Heart left ventricle (tissue), 13 donors: ENCODE measurements at regions not wholly inside any gene's neighbourhood (a gene's known extent, or its start where the extent isn't known, plus 50 kb on each side); places are given as distances from the start of the nearest gene placed in this dataset.

Source experiments
- CTCF ChIP-seq, 12 donors: fragments of 200-600 bp; sonication (generic) in 4 of 12; IDR thresholded peaks; one replicate each; pipeline versions ENCODE4 v1.5.0 to v1.8.0; 2018 to 2022; ENCODE audit warnings: antibody characterized with exemption in 12 of 12, mild to moderate bottlenecking in 5 of 12
- POLR2A ChIP-seq, 2 donors: fragments of 450-650 bp; IDR thresholded peaks; one replicate each; pipeline ENCODE4 v1.6.1; 2017; ENCODE audit warnings: antibody characterized with exemption in 2 of 2, mild to moderate bottlenecking in 2 of 2, moderate library complexity in 2 of 2
- donor health status: ischemic (EF 13 %, LVEDD 7.1; RV severe dilation, severe dysfunction).
- donor health status: DM: no; HTN: yes; CAD: no.
- donor health status: DM: no; HTN: no; CAD: no.
- donor health status: ischemic (EF 25% LVEDD 6.9; RV normal size, moderate dysfunction).
- donor health status: ischemic (EF 25% LVEDD 5.7; RV mildly dilated, moderate dysfunction).
- donor health status: ischemic (EF 35%, LVEDD 5.7; RV mildly dilated, moderate dysfunction).
- donor health status: nonischemic (EF 11% LVEDD 7.7; RV severe dilation, severe dysfunction).
- donor health status: DM: yes; HTN: yes; CAD: no.
- donor health status: PGD.
- donor health status: ischemic (EF 29% LVEDD 5.4; RV normal size, mild dysfunction).
- donor health status: nonischemic (EF 23%, LVEDD 6.1; RV moderate dilation, normal function).

- TF ChIP-seq CTCF (IDR thresholded peaks at IDR 0.05) = no peak
- no peak for TF ChIP-seq POLR2A (IDR thresholded peaks at IDR 0.05)
Measured at GRCh38 chr5:166562246-166562645, 1729.2 kb upstream of the WWC1 start.
